Astrocyte (in vitro differentiated cells and primary cell): ENCODE measurements at regions not wholly inside any gene's neighbourhood (a gene's known extent, or its start where the extent isn't known, plus 50 kb on each side); places are given as distances from the start of the nearest gene placed in this dataset.

Experiments
- DNase-seq: peaks from one replicate; pipeline ENCODE4 v3.0.0-alpha.2; 2010; ENCODE audit warnings: low read depth
- FAIRE-seq: peaks from 2 replicates; lab custom pipeline; 2011; peaks lifted over from hg19 to GRCh38; lab: Jason Lieb, UNC
- H2AFZ ChIP-seq: 2 replicates; pipeline ENCODE4 v1.6.0; 2012; ENCODE audit warnings: low read depth, low read length, inconsistent platforms
- H3K27ac ChIP-seq: 2 replicates; pipeline ENCODE4 v1.5.1; 2011; ENCODE audit warnings: low read depth, low read length, inconsistent platforms
- H3K27me3 ChIP-seq: 2 replicates; pipeline ENCODE4 v1.6.0; 2011; ENCODE audit warnings: low read length, inconsistent platforms; ENCODE audit not compliant: insufficient read depth
- H3K36me3 ChIP-seq: 2 replicates; pipeline ENCODE4 v1.5.1; 2011; ENCODE audit warnings: low read length, inconsistent platforms; ENCODE audit not compliant: insufficient read depth
- H3K4me1 ChIP-seq: 2 replicates; pipeline ENCODE4 v1.5.1; 2011; ENCODE audit warnings: low read length, inconsistent platforms; ENCODE audit not compliant: insufficient read depth
- H3K4me2 ChIP-seq: 2 replicates; pipeline ENCODE4 v1.6.0; 2012; ENCODE audit warnings: low read length, inconsistent platforms
- H3K4me3 ChIP-seq: 2 replicates; pipeline ENCODE4 v1.5.1; 2011; ENCODE audit warnings: low read depth, mild to moderate bottlenecking, low read length, inconsistent platforms; ENCODE audit not compliant: insufficient read depth
- H3K79me2 ChIP-seq: 2 replicates; pipeline ENCODE4 v1.6.0; 2012; ENCODE audit warnings: mild to moderate bottlenecking, low read length, inconsistent platforms; ENCODE audit not compliant: insufficient read depth
- H3K9ac ChIP-seq: 2 replicates; pipeline ENCODE4 v1.6.0; 2012; ENCODE audit warnings: mild to moderate bottlenecking, low read length, inconsistent platforms
- H3K9me3 ChIP-seq: 2 replicates; pipeline ENCODE4 v1.5.1; 2012; ENCODE audit warnings: low read depth, mild to moderate bottlenecking, low read length, inconsistent platforms; ENCODE audit not compliant: insufficient read depth
- H4K20me1 ChIP-seq: 2 replicates; pipeline ENCODE4 v1.6.0; 2012; ENCODE audit warnings: low read length, inconsistent platforms; ENCODE audit not compliant: insufficient read depth
- H3K27ac Mint-ChIP-seq: one replicate; pipeline ENCODE4 v1.8.0; 2021; ENCODE audit warnings: mild to moderate bottlenecking, mixed read lengths; ENCODE audit not compliant: unreplicated experiment
- H3K27me3 Mint-ChIP-seq: one replicate; pipeline ENCODE4 v1.8.0; 2021; ENCODE audit warnings: low read depth, mixed read lengths; ENCODE audit not compliant: unreplicated experiment
- H3K36me3 Mint-ChIP-seq: one replicate; pipeline ENCODE4 v1.8.0; 2021; ENCODE audit warnings: low read depth, mixed read lengths; ENCODE audit not compliant: unreplicated experiment
- H3K4me1 Mint-ChIP-seq: one replicate; pipeline ENCODE4 v1.8.0; 2021; ENCODE audit warnings: low read depth, mixed read lengths; ENCODE audit not compliant: unreplicated experiment
- H3K4me3 Mint-ChIP-seq: one replicate; pipeline ENCODE4 v1.8.0; 2021; ENCODE audit warnings: mild to moderate bottlenecking, moderate library complexity, mixed read lengths; ENCODE audit not compliant: unreplicated experiment
- H3K9me3 Mint-ChIP-seq: one replicate; pipeline ENCODE4 v1.8.0; 2021; ENCODE audit warnings: mild to moderate bottlenecking, mixed read lengths; ENCODE audit not compliant: unreplicated experiment
- EZH2 ChIP-seq: IDR thresholded peaks from 2 replicates; pipeline ENCODE4 v1.6.1; 2012; ENCODE audit warnings: mild to moderate bottlenecking, low read length, inconsistent platforms; ENCODE audit not compliant: insufficient read depth
- TF ChIP-seq, protein P1 (sequence below): IDR thresholded peaks from 2 replicates; pipeline ENCODE4 v1.5.1; 2011; ENCODE audit warnings: low read depth, mild to moderate bottlenecking, inconsistent platforms, low read length, moderate library complexity; ENCODE audit not compliant: insufficient read depth

DNA sequence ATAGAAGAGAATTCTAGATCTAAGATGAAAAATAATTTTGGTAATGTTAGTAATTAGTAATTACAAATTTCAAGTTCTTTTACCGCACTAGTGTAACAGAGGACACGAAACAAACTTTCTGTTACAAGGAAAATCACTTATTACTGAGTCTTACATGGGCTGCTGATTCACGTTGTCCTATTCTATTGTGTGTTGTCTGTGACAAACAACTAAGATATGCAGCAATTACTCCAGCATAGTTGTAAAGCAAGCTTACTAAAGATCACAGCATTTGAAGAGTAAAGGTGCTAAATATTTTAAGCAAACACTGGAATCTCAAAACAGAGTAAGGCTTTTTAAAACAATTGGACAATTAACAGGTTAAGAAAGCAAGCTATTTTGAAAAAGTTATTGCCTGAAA, 502.3 kb downstream of the KCNT2 start:
- H3K9me3 Mint-ChIP-seq = peaks cover 3% of the 10 kb centered on the region
- H3K9ac ChIP-seq = no peak overlapping the region

DNA sequence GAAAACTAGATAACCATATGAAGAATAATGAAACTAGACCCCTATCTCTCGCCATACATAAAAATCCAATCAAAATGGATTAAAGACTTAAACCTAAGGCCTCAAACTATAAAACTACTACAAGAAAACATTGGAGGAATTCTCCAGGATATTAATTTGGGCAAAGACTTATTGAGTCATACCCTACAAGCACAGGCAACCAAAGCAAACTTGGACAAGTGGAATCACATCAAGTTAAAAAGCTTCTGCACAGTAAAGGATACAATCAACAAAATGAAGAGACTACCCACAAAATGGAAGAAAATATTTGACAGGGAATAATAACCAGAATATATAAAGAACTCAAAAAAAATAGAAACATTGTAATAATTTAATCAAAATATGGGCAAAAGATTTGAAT, 505.4 kb downstream of the KCNT2 start:
- Mint-ChIP-seq H3K27ac (no peak overlapping the region), H3K9me3 (peaks cover 5% of the 10 kb centered on the region), H3K4me3 (no peak overlapping the region), H3K27me3 (no peaks in the 10 kb centered on the region), H3K36me3 (no peaks in the 10 kb centered on the region), H3K4me1 (peaks cover 3% of the 10 kb centered on the region)
- Histone ChIP-seq H3K4me1 (no peaks in the 10 kb centered on the region), H3K9me3 (no peaks in the 10 kb centered on the region), H3K4me2 (no peak overlapping the region), H4K20me1 (no peaks in the 10 kb centered on the region), H2AFZ (no peak overlapping the region), H3K4me3 (no peak overlapping the region), H3K9ac (no peak overlapping the region), H3K79me2 (no peaks in the 10 kb centered on the region), H3K36me3 (no peaks in the 10 kb centered on the region), H3K27ac (no peak overlapping the region), H3K27me3 (no peaks in the 10 kb centered on the region)
- DNase-seq (no peak), FAIRE-seq (no peak)
- no peak for TF ChIP-seq EZH2
- TF ChIP-seq, protein P1, sequence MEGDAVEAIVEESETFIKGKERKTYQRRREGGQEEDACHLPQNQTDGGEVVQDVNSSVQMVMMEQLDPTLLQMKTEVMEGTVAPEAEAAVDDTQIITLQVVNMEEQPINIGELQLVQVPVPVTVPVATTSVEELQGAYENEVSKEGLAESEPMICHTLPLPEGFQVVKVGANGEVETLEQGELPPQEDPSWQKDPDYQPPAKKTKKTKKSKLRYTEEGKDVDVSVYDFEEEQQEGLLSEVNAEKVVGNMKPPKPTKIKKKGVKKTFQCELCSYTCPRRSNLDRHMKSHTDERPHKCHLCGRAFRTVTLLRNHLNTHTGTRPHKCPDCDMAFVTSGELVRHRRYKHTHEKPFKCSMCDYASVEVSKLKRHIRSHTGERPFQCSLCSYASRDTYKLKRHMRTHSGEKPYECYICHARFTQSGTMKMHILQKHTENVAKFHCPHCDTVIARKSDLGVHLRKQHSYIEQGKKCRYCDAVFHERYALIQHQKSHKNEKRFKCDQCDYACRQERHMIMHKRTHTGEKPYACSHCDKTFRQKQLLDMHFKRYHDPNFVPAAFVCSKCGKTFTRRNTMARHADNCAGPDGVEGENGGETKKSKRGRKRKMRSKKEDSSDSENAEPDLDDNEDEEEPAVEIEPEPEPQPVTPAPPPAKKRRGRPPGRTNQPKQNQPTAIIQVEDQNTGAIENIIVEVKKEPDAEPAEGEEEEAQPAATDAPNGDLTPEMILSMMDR = no peak

More for the DNA sequence above, 502.3 kb downstream of the KCNT2 start:
- TF ChIP-seq, protein P1 = no peak
- TF ChIP-seq EZH2 = no peak
- no peaks in the 10 kb centered on the region for H3K36me3 ChIP-seq
- no peaks in the 10 kb centered on the region for H3K4me1 ChIP-seq
- no peaks in the 10 kb centered on the region for H3K9me3 ChIP-seq
- H3K4me2 ChIP-seq = no peak overlapping the region
- H2AFZ ChIP-seq = no peak overlapping the region
- H4K20me1 ChIP-seq = no peaks in the 10 kb centered on the region
- no peak overlapping the region for H3K4me3 Mint-ChIP-seq
- no peak overlapping the region for H3K27ac Mint-ChIP-seq
- H3K4me1 Mint-ChIP-seq = peaks cover 3% of the 10 kb centered on the region
- DNase-seq (peak; percentile 37), FAIRE-seq (no peak)
- H3K36me3 Mint-ChIP-seq = no peaks in the 10 kb centered on the region
- H3K4me3 ChIP-seq = no peak overlapping the region
- H3K27ac ChIP-seq = no peak overlapping the region
- no peaks in the 10 kb centered on the region for H3K79me2 ChIP-seq
- no peaks in the 10 kb centered on the region for H3K27me3 Mint-ChIP-seq
- no peaks in the 10 kb centered on the region for H3K27me3 ChIP-seq

DNA sequence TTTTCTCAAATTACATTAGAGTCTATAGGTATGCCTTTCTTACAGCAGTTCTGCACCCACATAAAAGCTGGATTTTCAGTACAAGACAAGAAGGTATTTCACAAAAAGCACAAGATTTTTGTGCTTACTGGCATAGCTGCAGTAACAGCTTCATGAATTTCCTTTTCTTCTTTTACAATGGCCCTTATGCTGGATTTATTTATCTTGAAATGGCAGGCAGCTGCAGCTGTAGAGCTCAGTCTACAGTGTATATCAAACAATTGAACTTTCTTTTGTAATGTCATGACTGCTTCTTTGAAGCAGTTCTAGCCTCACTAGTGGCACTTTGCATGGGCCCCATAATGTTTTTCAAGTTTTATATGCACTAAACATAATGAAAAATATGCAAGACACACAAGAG, 510.2 kb downstream of the KCNT2 start:
- Mint-ChIP-seq H3K27ac (no peak overlapping the region), H3K4me1 (no peaks in the 10 kb centered on the region), H3K27me3 (no peaks in the 10 kb centered on the region), H3K4me3 (no peak overlapping the region), H3K36me3 (no peaks in the 10 kb centered on the region), H3K9me3 (peaks cover 5% of the 10 kb centered on the region)
- no peak overlapping the region for H3K4me2 ChIP-seq
- TF ChIP-seq, protein P1 = no peak
- TF ChIP-seq EZH2 = no peak
- H3K36me3 ChIP-seq = no peaks in the 10 kb centered on the region
- H3K27me3 ChIP-seq = no peaks in the 10 kb centered on the region
- no peak overlapping the region for H2AFZ ChIP-seq
- no peaks in the 10 kb centered on the region for H3K79me2 ChIP-seq
- no peak for DNase-seq
- no peak overlapping the region for H3K9ac ChIP-seq
- no peak overlapping the region for H3K27ac ChIP-seq
- no peak for FAIRE-seq
- no peak overlapping the region for H3K4me3 ChIP-seq
- H4K20me1 ChIP-seq = no peaks in the 10 kb centered on the region
- H3K9me3 ChIP-seq = no peaks in the 10 kb centered on the region
- H3K4me1 ChIP-seq = no peaks in the 10 kb centered on the region
